B cell (primary cell): ENCODE measurements at regions not wholly inside any gene's neighbourhood (a gene's known extent, or its start where the extent isn't known, plus 50 kb on each side); places are given as distances from the start of the nearest gene placed in this dataset.

Experiments
- ATAC-seq: fragments of 200-7000 bp; cut with Tn5 transposase; one replicate; pipeline ENCODE4 v1.10.0; 2021; ENCODE audit warnings: low read depth, mild to moderate bottlenecking, moderate number of reproducible peaks, moderate library complexity
- CTCF ChIA-PET: fragments of 350-600 bp; sonication (Branson Sonifier 250); formaldehyde crosslinking; loops from one replicate; lab custom pipeline; 2021; ENCODE audit warnings: antibody characterized with exemption, inconsistent platforms; lab: Charles Lee
- POLR2A ChIA-PET: fragments of 350-600 bp; sonication (Branson Sonifier 250); formaldehyde crosslinking; loops from one replicate; lab custom pipeline; 2021; ENCODE audit warnings: antibody characterized with exemption; lab: Charles Lee
- DNase-seq: peaks from one replicate; pipeline ENCODE4 v3.0.0; 2013
- H2AFZ ChIP-seq: 2 replicates; pipeline ENCODE4 v1.6.1; 2012; ENCODE audit warnings: mild to moderate bottlenecking, low read depth, low read length; ENCODE audit not compliant: insufficient read depth, poor library complexity, severe bottlenecking
- H3K27ac ChIP-seq, 2 donors: 1 replicate in 1 of 2; 2 replicates in 1 of 2; pipeline ENCODE4 v1.5.1; 2012 to 2013; ENCODE audit warnings: low read length in 2 of 2, mild to moderate bottlenecking in 2 of 2, moderate library complexity in 1 of 2
- H3K27me3 ChIP-seq, 4 experiments: fragments of 200-600 bp in 1 of 4; sonication (generic) in 1 of 4; replicated peaks in 1 of 4; 1 replicate in 2 of 4; 2 replicates in 2 of 4; pipeline versions ENCODE4 v1.6.1 to v1.7.0; 2013 to 2016; ENCODE audit warnings: low read length in 3 of 4, mild to moderate bottlenecking in 2 of 4, mixed read lengths in 1 of 4, moderate library complexity in 1 of 4; ENCODE audit not compliant: insufficient read depth in 4 of 4, control insufficient read depth in 3 of 4; ENCODE audit errors: control extremely low read depth in 1 of 4
- H3K36me3 ChIP-seq, 2 experiments: replicated peaks in 1 of 2; 1 replicate in 1 of 2; 2 replicates in 1 of 2; pipeline versions ENCODE4 v1.6.1 to v1.7.1; 2013; ENCODE audit warnings: low read length in 1 of 2; ENCODE audit not compliant: insufficient read depth in 2 of 2, control insufficient read depth in 1 of 2; ENCODE audit errors: control extremely low read depth in 1 of 2, extremely low read depth in 1 of 2
- H3K4me1 ChIP-seq, 2 donors: fragments of 200-600 bp in 1 of 2; sonication (generic) in 1 of 2; 1 replicate in 1 of 2; 2 replicates in 1 of 2; pipeline versions ENCODE4 v1.5.1 to v1.6.1; 2013 to 2017; ENCODE audit warnings: low read length in 2 of 2; ENCODE audit not compliant: control insufficient read depth in 2 of 2, insufficient read depth in 2 of 2
- H3K4me2 ChIP-seq: replicated peaks from 2 replicates; pipeline ENCODE3; 2012; ENCODE audit warnings: mild to moderate bottlenecking, low read depth, low read length; ENCODE audit not compliant: poor library complexity, severe bottlenecking
- H3K4me3 ChIP-seq, 5 experiments: fragments of 200-600 bp in 1 of 5; sonication (generic) in 1 of 5; 1 replicate in 3 of 5; 2 replicates in 2 of 5; pipeline versions ENCODE4 v1.5.1 to v1.7.0; 2011 to 2016; ENCODE audit warnings: low read length in 4 of 5, mild to moderate bottlenecking in 4 of 5, low read depth in 2 of 5, control low read depth in 1 of 5, moderate library complexity in 1 of 5; ENCODE audit not compliant: insufficient read depth in 1 of 5; ENCODE audit errors: control extremely low read depth in 1 of 5, extremely low read depth in 1 of 5
- H3K79me2 ChIP-seq: fragments of 200-600 bp; sonication (generic); one replicate; pipeline ENCODE4 v1.6.0; 2016; ENCODE audit warnings: low read length; ENCODE audit not compliant: control insufficient read depth, insufficient read depth
- H3K9ac ChIP-seq: fragments of 200-600 bp; sonication (generic); 2 replicates; pipeline ENCODE4 v1.6.1; 2017; ENCODE audit warnings: mild to moderate bottlenecking, low read length, moderate library complexity
- H3K9me3 ChIP-seq, 3 donors: one replicate each; pipeline versions ENCODE4 v1.6.1 to v1.7.1; 2013; ENCODE audit warnings: low read length in 2 of 3; ENCODE audit not compliant: control insufficient read depth in 2 of 3, insufficient read depth in 1 of 3; ENCODE audit errors: control extremely low read depth in 1 of 3
- H4K20me1 ChIP-seq: 2 replicates; pipeline ENCODE4 v1.6.0; 2012; ENCODE audit warnings: mild to moderate bottlenecking, low read length; ENCODE audit not compliant: insufficient read depth, control insufficient read depth, poor library complexity, severe bottlenecking
- H3K27ac Mint-ChIP-seq: one replicate; pipeline ENCODE4 v1.8.0; 2021; ENCODE audit warnings: mixed read lengths
- H3K27me3 Mint-ChIP-seq: one replicate; pipeline ENCODE4 v1.8.0; 2021; ENCODE audit warnings: mixed read lengths
- H3K4me1 Mint-ChIP-seq: one replicate; pipeline ENCODE4 v1.8.0; 2021; ENCODE audit warnings: mixed read lengths
- H3K4me3 Mint-ChIP-seq: one replicate; pipeline ENCODE4 v1.8.0; 2021; ENCODE audit warnings: mixed read lengths
- H3K9me3 Mint-ChIP-seq: one replicate; pipeline ENCODE4 v1.8.0; 2022; ENCODE audit warnings: mixed read lengths; ENCODE audit not compliant: insufficient read depth
- EZH2 ChIP-seq: IDR thresholded peaks from 2 replicates; pipeline ENCODE4 v1.6.1; 2012; ENCODE audit warnings: borderline replicate concordance, low read depth, mild to moderate bottlenecking, moderate library complexity, low read length; ENCODE audit not compliant: insufficient read depth, poor library complexity, severe bottlenecking
- WGBS: methylation state at CpG from one replicate; pipeline ENCODE4 v1.1.5; 2013; ENCODE audit warnings: missing lambda C conversion rate; ENCODE audit not compliant: insufficient coverage; 5-methylcytosine and 5-hydroxymethylcytosine counted together
- intact Hi-C: fragments of 100-400 bp; cut with micrococcal nuclease; formaldehyde crosslinking; loops from one replicate; pipeline ENCODE4 v1.10.0; 2022
- TF ChIP-seq, protein P1 (sequence below): fragments of 200-600 bp; IDR thresholded peaks from one replicate; pipeline ENCODE4 v1.8.0; 2022; ENCODE audit warnings: antibody characterized with exemption, mild to moderate bottlenecking

DNA sequence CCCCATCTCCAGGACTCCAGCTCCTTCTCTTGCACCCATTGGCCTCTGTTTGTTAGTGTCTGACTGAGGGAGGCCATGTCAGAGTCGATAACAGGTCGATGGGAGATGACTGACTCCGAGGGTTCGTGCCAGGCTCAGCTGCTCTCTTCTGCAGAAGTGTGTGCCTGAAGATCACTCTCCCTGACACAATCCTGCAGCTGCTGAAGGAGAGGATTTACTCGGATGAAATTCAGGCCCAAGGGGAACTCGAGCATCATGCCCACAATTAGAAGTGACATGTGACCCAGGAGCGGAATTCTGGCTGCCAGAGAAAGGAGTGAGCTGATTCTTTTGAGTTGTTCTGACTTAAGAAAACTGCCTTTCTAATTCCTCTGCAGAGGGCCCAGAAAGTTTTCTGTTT is 318.2 kb downstream of the MAFB start:
- H3K4me3 ChIP-seq: no peak overlapping the region
- no peak for ATAC-seq
- H3K27me3 ChIP-seq: no peaks in the 10 kb centered on the region
- DNase-seq: no peak
- H3K36me3 ChIP-seq: no peaks in the 10 kb centered on the region
- H3K4me1 Mint-ChIP-seq: no peaks in the 10 kb centered on the region
- H3K4me1 ChIP-seq: no peaks in the 10 kb centered on the region
- CTCF ChIA-PET: no interaction called here
- no peaks in the 10 kb centered on the region for H4K20me1 ChIP-seq
- intact Hi-C loops: no loop called here
- H3K27ac Mint-ChIP-seq: no peak overlapping the region
- H3K4me2 ChIP-seq: no peak overlapping the region
- peaks cover 0 to 2% (median 0%) of the 10 kb centered on the region in 3 donors for H3K9me3 ChIP-seq
- H3K9me3 Mint-ChIP-seq: peaks cover 2% of the 10 kb centered on the region
- no peak overlapping the region for H3K27ac ChIP-seq
- H3K79me2 ChIP-seq: no peaks in the 10 kb centered on the region
- H3K27me3 Mint-ChIP-seq: peaks cover 3% of the 10 kb centered on the region
- no peak overlapping the region for H3K4me3 Mint-ChIP-seq
- TF ChIP-seq EZH2: no peak
- TF ChIP-seq, protein P1, sequence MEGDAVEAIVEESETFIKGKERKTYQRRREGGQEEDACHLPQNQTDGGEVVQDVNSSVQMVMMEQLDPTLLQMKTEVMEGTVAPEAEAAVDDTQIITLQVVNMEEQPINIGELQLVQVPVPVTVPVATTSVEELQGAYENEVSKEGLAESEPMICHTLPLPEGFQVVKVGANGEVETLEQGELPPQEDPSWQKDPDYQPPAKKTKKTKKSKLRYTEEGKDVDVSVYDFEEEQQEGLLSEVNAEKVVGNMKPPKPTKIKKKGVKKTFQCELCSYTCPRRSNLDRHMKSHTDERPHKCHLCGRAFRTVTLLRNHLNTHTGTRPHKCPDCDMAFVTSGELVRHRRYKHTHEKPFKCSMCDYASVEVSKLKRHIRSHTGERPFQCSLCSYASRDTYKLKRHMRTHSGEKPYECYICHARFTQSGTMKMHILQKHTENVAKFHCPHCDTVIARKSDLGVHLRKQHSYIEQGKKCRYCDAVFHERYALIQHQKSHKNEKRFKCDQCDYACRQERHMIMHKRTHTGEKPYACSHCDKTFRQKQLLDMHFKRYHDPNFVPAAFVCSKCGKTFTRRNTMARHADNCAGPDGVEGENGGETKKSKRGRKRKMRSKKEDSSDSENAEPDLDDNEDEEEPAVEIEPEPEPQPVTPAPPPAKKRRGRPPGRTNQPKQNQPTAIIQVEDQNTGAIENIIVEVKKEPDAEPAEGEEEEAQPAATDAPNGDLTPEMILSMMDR: no peak
- H3K9ac ChIP-seq: no peak overlapping the region
- 100% methylated on average over 4 of the region's 7 CpGs for WGBS
- POLR2A ChIA-PET: no interaction called here
- no peak overlapping the region for H2AFZ ChIP-seq

DNA sequence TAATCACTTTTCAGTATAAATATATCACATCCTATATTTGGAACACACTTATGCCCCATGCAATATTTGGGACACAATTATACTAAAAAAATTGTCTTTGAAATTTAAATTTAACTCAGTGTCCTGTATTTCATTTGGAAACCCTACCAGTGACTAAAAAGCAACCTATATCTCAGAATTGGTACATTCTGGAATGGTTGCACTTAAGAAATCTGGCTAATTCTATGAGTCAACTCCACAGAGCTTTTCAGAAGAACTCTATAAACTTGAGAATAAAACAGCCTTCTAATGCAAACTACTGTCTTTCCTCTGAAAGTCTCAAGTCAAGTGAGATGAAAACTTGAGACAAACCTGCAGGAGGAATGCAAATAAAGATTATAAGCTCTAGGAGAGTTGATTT is 320.2 kb downstream of the MAFB start:
- intact Hi-C loops: no loop called here
- no peak overlapping the region for H3K27ac ChIP-seq
- POLR2A ChIA-PET: no interaction called here
- no peak overlapping the region for H2AFZ ChIP-seq
- TF ChIP-seq, protein P1: no peak
- no peak for TF ChIP-seq EZH2
- CTCF ChIA-PET: no interaction called here
- H3K79me2 ChIP-seq: no peaks in the 10 kb centered on the region
- no peak overlapping the region for H3K4me2 ChIP-seq
- peaks cover 9% of the 10 kb centered on the region for H3K27me3 Mint-ChIP-seq
- no peaks in the 10 kb centered on the region for H3K9me3 Mint-ChIP-seq
- no peak overlapping the region for H3K9ac ChIP-seq
- no peaks in the 10 kb centered on the region for H3K9me3 ChIP-seq
- DNase-seq: no peak
- no peak overlapping the region for H3K4me3 ChIP-seq
- H3K36me3 ChIP-seq: no peaks in the 10 kb centered on the region
- no peak overlapping the region for H3K27ac Mint-ChIP-seq
- no peaks in the 10 kb centered on the region for H4K20me1 ChIP-seq
- no peaks in the 10 kb centered on the region for H3K4me1 Mint-ChIP-seq
- no peak overlapping the region for H3K4me3 Mint-ChIP-seq
- H3K4me1 ChIP-seq: no peaks in the 10 kb centered on the region
- no peaks in the 10 kb centered on the region for H3K27me3 ChIP-seq
- no peak for ATAC-seq
